Ammon's horn (tissue), 1 donor: ENCODE measurements at regions not wholly inside any gene's neighbourhood (a gene's known extent, or its start where the extent isn't known, plus 50 kb on each side); places are given as distances from the start of the nearest gene placed in this dataset.
A peak's percentile ranks its signal among the peaks of the same experiment; 100 is the strongest.

Experiments
- DNase-seq: peaks from one replicate; pipeline ENCODE4 v3.0.0-alpha.2; 2016; ENCODE audit warnings: low spot score

DNA sequence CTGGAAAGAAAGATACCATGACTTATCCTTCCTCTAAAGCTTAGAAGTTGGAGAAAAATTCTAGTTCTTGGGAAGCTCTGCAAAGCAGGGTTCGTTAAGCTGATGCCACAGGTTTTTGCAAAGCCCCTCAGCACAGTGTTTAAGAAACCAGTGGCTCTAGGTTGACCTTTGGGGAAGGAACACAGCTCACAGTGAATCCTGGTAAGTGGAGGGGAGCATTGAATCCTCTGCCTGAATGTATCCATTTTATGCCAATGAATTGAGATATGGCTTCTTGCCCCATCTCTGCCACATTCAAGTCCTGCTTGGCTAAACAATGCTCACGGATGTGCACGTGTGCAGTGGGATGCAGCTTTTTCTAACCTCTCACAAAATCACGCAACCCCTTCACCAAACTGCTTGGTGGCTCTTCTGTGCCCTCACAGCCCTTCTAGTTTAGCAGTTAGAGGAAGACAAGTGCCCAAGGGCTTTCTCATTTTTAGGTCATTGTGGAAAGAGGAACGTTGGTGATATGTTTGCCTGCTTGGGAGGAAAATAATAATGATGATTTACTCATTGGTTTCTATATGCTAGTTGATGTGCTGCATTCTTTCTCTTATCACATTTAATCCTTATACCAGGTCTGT lies 111.3 kb downstream of the DAD1 start:
- no peak for DNase-seq

DNA sequence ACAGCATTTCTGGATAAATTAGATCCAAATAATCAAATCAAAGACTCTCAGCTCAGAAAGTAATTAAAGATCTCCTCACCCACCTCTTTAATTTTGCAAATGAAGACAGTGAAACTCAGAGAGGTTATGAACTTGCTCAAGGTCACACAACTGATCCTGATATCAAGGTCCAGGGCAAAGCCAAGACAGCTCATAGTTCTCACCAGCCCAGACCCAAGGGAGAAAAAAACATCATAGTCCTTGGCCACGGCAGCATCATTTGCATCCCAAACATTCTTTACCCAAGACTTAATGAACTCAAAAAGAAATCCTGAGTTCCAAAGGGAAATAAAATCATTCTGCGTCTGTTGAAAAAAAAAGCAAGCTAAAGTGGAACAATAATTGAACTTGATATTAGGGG lies 112.1 kb downstream of the DAD1 start:
- no peak for DNase-seq

DNA sequence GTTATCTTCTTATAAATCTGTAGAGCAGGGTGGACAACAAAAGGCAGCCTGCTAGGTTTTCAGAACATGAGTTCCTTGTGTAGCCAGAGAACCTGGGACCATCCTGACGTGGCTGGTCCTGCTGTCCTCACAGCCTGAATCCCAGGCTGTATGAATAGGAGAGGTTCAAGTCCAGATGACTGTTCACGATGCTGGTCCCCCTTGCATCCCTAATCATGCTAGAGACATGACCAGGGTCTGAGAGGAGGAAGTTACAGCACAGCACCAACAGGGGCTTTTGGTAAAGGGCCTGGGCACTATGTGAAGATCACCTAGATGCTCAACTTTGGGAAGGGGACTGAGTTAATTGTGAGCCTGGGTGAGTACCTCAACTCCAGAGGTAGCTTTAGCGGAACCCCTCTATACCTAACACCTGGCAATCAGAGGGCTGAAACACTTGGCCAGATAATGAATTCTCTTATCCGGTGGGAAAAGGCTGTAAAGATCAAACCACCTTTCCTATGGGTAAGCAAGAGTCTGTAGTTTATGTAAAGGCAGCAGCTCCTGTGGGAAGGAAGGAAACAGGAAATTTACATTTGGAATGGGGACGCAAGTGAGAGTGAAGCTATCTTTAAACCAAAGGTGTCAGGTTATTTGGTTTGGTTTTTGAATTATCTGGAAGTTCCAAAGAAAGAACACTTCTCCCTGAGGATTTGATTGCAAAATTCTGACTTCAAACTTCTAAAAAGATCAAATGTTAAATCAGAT lies 112.8 kb downstream of the DAD1 start:
- no peak for DNase-seq

DNA sequence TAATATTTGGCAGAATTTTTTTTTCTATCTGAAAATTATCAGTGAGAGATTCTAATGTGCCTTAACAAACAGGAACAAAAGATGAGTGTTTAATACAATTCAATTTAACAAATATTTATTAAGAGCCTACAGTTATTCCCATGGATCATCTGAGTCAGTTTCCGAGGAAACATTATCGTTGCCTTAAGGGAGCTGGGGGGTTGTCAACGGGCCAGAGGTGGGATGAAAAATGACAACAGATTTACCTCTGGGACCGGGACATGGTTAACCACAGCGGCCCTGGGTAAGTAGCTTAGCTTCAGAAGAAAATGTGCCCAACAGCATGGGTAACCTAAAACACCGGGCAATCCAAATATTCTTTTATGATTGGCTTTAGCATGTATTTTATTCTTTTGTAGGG lies 113.6 kb downstream of the DAD1 start:
- no peak for DNase-seq

DNA sequence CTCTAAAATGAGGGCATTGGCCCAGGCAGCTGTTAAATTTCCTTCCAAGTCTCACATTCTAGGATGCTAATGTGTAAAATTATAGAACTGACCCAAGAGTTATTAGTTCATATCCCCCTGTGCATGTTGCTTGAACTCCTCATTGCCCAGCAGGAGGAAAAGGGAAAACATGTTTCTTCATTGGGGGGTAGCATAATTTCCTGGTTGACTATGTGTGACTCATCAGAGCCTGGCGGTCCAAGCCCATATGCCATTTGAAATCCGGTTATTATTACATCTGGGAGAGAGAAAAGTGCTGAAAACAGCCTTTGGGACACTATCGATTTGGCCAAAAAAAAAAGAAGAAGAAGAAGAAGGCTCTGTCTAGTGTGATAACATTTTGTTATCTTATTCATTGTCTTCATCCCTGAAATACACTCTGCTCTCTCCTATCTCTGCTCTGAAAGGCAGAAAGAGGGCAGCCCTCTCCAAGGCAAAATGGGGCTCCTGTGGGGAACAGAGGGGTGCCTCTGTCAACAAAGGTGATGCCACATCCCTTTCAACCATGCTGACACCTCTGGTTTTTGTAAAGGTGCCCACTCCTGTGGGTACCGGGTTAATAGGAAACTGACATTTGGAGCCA lies 114.2 kb downstream of the DAD1 start:
- no peak for DNase-seq

DNA sequence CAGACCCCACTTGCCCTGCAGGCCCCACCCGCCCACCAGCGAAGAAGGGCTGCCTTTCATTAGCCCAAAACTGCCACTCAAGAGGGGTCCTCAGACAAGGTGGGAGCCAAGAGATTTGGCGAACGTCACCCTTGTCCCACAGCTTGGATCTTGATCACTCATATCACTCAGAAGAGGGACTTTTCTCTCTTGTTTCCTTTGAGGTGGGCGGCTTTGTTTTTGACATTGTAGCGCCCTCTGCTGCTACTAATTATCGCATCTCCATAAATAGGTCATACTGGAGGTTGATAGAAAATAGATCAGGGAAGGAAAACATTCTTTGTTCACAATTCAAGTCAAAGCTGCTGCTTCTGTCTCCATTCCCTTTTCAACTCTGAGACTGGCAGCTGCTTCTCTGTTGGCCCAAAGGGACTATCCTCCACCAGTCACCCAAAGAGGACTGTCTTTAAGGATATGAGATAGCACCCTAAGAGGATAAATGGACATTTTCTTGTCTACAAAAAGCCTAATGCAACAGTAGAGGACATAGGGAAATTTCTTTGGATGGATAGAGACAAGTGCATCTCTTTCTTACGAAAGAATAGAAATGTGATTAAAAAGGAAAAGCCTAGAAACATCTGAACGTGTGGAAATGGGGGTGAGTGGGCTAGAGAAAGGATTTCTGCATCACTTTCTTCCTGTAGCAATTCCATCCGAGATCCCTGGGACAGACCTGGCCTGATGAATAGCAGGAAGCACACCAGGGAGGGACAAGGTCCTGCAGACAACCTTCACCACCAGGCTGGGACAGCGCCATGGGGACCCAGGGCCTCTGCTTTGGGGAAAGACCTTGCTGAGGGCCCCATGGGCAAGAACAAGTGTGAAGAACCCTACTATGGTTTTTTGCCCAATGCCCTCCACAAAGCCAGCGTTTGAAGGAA lies 115.8 kb downstream of the DAD1 start:
- peak; percentile 76 for DNase-seq

DNA sequence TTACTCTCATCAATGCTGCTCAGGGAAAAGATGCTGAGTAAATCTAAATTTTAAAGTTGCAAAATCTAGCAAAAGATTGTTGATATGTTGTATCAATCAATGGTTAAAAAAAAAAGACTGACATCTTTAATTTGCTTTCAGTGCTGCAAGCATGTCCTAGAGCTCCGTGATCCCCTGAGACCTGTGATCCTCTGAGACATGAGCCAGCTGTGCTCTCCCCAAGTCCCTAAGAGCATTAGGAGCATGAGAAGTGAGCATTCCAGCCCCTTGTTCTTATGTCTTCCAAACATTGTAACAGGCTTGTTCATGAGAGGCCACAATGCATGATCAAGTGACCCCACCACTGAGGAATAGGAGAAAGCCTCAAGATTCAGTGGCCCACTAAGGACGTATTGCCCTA lies 116.6 kb downstream of the DAD1 start:
- DNase-seq, result no peak

DNA sequence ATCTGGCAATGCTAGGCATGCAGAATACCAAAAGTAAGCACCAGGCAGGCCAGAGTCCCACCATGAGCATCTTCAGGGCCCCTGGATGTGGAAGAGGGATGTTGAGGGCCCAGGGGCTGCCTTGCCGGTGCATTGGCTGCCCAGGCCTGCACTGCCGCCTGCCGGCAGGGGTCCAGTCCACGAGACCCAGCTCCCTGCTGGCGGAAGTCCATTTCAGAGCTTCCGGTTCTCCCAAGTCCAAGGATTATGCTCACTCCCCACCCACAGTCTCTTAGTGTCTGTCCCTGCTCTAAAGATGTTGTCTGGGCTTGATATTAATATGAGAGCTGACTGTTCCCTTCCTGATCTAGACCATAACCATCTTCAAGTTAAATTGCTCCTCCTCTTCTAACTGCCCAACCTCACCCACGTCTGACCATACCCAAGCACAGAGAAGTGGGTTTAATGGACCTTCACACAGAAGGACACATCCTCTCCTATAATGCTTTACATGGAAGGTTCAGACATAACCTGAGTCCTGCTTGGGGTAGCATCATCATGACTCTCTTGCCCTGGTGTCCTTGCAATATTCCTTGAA lies 117.4 kb downstream of the DAD1 start:
- peak; percentile 31 for DNase-seq

DNA sequence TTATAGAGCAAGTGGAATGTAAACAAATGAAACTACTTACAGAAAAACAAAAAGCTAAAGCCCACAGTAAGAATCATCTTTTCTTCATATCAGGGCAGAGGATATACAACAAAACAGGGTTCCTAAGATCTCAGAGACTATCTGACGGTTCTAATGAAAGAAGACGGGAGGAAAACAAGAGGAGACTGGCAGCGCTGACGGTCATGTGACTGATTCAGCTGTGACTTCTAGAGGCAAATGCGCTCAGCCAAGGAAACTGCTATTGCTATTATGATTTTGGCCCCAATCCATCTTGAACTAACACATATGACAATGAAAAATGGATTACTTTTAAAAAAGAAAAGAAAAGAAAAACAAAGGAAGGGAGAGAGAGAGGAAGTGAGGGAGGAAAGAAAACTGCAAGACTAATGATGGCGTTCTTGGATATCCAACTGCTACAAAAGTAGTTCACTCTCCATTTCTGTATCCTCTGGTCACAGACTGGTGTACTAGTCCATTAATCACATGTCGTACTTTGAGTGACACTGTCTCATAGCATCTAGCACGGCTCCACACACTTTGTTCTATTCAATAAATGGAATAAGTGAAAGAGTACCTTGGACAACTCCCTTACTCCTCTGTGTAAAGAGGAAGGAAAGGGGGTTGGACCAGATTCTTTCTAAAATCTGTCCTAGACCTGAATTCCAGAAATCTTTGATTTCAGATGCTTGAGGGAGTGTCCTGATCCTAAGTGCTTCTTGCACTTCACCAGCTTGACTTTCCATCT lies 119.3 kb downstream of the DAD1 start:
- DNase-seq, result peak; percentile 75

DNA sequence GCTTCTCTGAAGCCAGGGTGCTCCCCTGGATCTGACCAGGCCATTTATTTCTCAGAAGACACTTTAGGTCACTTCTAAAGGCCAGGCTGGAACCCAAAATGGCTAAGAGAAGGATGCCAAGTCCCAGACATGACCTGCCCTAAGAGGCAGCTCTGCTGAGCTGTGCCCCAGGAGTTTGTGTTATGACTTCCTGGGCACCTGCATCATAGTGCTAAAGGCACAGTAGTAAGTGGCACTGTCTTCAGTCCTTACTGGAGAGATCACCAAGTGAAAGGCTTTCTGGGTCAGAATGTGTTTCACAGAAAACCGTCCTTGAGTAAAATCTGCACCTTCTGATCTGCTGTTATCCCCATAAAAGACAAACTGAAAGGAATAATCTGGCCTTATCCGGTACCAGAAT lies 120.2 kb downstream of the DAD1 start:
- DNase-seq, result no peak

DNA sequence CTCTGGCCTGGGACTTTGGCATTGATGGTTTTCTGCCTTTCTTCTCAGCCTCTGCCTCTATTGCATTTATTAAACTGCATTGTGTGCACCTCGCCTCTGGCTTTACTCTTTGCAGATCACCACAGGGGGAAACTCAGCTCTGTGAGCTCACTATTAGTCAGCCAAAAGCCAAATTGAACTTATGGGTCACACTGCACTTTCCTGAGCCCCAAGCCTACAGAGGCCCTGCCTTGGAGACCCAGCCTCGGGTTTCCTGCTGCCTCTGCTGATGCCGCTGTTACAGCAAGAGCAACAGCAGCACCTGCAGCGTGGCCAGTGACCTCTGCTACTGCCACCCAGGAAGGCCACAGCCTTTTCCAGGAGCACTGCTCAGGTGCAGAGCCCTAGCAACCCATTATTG lies 122.5 kb downstream of the DAD1 start:
- DNase-seq, result no peak

DNA sequence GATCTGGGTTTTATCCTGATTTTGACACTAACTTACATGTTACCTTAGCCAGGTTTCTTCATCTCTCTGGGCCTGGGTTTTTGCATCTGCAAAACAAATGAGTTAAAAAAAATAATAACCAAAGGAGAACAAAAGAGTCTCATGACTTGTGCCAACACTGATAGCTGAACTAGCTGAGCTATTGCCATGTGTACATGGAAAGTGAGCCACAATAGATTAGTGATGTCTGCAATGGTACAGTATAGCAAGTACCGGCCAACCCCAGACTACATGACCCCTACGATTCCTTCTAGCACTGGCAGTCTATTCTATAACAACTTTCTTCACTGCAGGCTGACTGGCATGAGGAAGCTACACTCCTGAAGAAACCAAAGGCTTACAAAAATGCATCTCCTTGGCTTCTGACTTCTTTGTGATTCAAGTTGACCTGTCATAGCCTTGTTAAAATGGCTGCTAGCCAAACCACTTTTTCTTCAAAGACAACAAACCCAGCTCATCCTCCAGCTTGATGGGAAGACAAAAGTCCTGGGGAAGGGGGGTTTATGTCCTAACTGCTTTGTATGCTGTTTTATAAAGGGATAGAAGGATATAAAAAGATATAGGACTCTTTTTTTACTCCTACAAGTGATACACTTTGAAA lies 123.7 kb downstream of the DAD1 start:
- no peak for DNase-seq

DNA sequence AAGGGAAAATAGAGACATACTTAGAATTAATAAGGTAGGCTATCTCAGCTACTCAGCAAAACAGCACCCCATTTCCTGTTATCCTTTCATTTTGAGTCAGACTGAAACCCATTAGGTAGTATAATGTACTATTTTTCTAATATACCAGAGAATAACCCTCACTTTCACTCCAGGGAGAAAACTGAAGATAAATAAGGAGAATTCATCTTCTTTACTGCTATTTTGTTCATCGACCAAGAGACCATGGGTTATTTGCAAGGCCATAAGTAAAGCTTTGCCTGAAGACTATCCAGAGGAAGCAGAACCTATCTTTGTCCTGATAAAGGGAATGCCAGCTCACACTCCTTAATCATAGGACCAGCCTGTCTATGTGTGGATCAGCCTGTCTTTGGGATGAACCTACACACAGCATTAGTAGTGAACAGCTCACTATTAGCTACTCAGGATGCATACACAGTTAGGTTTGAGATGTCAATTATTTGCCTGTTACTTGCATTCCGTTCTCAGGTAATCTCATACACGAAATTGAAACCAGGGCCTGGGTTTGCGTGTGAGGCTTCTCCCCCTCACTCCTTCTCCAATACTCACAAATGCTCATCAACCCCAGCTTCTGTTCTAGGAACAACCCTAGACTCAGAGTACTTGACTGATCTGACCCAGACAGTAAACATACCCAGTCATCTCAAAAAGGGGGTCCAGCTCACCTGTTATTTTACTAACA lies 124.4 kb downstream of the DAD1 start:
- DNase-seq, result no peak

DNA sequence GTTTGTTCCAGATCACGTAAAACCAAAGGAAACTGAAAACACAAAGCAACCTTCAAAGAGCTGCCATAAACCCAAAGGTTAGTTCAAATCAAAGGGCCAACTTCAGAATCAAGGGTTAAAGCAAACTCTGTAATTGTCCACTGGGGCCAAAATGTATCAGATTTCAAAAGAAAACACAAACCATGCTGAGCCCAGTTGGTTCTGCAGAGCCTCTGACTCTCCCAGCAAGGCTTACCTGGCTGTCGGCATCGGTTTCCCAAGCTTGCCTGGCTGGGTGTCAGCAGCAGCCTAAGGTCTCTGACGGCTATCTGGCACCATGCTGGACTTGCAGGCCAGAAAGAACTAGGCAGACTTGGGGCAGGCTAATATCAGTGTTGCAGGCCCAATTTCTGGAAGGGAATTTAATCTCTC lies 125.3 kb downstream of the DAD1 start:
- no peak for DNase-seq

DNA sequence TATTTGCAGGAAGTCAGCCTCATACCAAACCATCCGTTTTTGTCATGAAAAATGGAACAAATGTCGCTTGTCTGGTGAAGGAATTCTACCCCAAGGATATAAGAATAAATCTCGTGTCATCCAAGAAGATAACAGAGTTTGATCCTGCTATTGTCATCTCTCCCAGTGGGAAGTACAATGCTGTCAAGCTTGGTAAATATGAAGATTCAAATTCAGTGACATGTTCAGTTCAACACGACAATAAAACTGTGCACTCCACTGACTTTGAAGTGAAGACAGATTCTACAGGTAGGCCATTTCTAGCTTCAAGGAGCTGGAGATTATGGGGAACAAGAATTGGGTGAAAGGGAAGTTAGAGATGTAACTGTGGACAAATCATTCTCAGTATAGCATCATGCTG lies 126.1 kb downstream of the DAD1 start:
- no peak for DNase-seq

DNA sequence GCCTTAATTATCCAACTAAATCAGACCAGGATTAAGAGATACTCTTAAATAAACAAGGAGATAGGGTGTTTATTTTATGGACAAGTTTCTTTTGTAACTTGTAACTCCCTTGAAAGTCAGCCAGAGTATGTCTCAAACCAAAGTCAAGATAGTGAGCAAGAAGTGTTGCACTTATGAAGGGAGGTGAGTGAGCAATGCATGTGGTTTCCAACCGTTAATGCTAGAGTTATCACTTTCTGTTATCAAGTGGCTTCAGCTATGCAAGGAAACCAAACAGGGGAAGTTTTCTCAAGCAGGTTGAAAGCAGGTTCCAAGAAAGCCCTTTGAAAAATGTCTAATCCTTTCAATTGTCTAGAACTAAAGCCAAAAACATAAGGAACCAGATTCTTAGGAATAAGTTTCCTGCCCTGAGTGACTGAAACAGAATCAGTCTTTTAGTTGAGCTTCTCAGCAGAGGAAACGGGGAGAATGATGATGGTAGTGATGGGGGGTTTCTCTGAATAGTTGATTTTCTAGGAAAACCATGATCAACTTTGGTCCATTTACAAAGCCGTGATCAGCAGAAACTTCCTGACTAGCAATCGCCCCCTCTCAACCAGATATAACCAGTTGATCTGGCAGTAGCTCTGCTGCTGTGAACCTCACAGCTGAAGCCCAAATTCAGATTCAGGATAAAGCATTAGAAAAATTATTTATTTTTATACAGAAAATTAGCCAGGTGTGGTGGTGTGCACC lies 128.4 kb downstream of the DAD1 start:
- no peak for DNase-seq

DNA sequence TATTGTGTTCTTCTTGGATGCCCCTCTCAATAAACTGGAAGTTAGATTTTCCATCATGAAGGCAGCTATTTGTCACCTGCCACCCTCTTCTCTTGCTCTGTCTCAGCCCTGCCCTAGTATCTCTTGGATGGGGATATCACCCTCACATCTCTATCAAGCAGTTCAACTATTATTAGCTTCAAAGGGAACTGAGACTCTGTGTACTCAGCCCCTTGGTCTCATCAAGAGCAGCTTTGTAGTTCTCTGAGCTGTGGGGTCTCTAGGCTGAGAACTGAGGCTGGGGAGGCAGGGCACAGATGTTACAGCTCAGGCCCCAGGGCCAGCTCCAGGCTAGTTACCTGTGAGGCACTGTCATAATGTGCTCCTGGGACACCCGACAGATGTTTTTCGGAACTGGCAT lies 130.3 kb downstream of the DAD1 start:
- DNase-seq, result no peak

DNA sequence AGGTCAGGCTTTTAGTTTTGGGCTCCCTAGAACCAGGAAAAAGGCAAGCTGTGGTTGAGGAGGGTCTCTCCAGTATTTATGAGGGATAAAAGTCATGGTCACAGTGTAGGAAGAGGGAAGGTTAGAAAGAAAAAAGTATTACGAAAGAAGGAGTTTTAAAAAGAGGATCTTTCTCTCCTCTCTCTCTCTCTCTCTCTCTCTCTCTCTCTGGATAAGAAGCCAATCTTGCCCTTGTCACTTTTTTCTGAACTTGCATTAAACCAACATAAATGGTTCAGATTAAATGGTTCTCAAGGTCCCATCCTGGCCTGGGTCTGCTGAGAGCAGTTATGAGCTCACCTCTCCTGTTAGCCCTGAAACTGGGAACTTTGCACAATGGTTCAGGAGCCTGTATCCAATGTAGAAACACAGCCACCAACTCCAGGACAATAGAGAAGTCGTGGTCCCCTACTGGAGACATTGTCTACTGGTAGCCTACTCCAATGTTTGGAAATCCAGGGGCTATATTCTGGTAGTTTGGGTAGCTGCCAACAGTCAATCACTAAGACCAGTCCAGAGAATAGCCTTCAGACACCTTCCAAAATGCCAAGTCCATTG lies 131.9 kb downstream of the DAD1 start:
- no peak for DNase-seq

DNA sequence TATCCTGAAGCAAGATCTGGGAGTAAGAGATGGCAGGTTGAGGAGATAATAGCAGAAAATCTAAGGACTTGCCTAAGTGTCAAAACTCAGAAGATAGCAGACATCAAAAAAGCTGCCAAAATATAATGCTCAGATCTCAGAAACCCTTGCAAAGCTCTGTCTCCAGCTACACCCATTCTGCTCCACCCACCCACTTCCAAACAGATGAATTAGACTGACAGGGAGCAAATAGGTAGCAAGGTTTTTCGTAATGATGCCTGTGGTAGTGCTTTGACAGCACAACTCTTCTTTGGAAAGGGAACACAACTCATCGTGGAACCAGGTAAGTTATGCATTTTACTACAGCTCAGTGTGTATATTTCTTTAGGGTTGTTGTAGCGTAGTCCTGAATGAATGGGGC lies 132.6 kb downstream of the DAD1 start:
- DNase-seq, result no peak
